GM13977 (cell line): ENCODE measurements at regions not wholly inside any gene's neighbourhood (a gene's known extent, or its start where the extent isn't known, plus 50 kb on each side); places are given as distances from the start of the nearest gene placed in this dataset.

ENCODE experiments used
- DNase-seq: peaks from one replicate; pipeline ENCODE4 v3.0.0; 2012; ENCODE audit warnings: low spot score
- in situ Hi-C: fragments of 300-500 bp; cut with MboI; formaldehyde crosslinking; loops from one replicate; pipeline ENCODE4 v1.12.0; 2022; ENCODE audit warnings: low sequenced_read_pairs, low pct_unique_long_range_greater_than_20kb, mixed read lengths, inconsistent platforms; ENCODE audit not compliant: unreplicated experiment
- TF ChIP-seq, protein P1 (sequence below): IDR thresholded peaks from 2 replicates; pipeline ENCODE4 v1.5.1; 2012; ENCODE audit warnings: mild to moderate bottlenecking, control low read depth; ENCODE audit not compliant: insufficient read depth; ENCODE audit errors: extremely low read depth, missing control alignments

DNA sequence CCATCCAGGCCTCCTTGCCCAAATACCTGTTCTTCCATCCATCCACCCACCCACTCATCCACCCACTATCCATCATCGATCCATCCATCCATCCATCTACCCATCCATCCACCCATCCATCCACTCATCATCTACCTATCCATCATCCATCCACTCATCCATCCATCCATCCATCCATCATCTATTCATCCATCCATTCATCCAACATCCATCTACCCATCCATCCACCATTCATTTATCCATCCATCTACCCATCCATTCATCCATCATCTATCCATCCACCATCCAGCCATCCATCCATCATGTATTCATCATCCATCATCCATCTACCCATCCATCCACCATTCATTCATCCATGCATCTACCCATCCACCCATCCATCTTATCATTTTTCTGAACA, 413.2 kb downstream of the CTTN start:
- in situ Hi-C loops: loop anchor here (25.0 kb wide), 1 partner anchor 601 kb away; no protein-coding TSS in a partner anchor
- TF ChIP-seq, protein P1, sequence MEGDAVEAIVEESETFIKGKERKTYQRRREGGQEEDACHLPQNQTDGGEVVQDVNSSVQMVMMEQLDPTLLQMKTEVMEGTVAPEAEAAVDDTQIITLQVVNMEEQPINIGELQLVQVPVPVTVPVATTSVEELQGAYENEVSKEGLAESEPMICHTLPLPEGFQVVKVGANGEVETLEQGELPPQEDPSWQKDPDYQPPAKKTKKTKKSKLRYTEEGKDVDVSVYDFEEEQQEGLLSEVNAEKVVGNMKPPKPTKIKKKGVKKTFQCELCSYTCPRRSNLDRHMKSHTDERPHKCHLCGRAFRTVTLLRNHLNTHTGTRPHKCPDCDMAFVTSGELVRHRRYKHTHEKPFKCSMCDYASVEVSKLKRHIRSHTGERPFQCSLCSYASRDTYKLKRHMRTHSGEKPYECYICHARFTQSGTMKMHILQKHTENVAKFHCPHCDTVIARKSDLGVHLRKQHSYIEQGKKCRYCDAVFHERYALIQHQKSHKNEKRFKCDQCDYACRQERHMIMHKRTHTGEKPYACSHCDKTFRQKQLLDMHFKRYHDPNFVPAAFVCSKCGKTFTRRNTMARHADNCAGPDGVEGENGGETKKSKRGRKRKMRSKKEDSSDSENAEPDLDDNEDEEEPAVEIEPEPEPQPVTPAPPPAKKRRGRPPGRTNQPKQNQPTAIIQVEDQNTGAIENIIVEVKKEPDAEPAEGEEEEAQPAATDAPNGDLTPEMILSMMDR: no peak
- DNase-seq: no peak

DNA sequence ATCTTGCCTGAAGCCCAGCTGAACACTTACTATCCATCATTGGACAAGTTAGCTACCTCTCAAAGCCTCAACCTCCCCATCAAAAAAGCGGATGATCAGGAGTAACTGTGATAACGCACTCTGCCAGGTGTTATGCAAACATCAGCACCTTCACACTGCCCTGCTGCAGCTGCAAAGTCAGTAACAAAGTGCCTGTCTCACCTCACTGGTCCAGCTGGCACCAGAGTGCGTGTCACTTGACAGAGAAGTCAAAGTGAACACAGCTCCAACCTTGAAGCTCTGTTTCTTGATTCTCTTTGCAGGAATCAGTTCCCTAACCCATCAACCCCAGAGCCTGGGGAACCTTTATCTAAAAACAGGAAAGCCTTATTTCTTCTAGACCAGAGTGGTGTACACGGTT, 413.6 kb downstream of the CTTN start:
- TF ChIP-seq, protein P1: no peak
- in situ Hi-C loops: loop anchor here (25.0 kb wide), 1 partner anchor 600 kb away; no protein-coding TSS in a partner anchor

DNA sequence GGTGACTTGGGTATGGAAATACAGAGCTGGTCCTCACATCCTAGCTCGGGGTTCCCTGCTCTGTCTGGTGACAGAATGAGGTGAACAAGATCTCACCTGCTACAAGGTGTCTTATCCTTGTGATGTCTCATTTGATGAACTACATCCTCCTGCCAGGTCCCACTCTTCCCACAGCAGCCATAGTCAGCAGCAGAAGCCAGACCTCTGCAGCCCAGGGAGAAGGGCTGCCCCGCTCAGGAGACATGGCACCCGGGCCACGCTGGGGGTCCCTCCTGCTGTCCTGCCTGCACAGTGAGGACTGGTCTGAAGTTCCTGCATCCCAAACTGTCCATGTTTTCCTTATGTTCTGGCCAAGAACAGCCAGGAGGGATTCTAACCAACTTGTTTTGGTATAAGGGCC, 414.1 kb downstream of the CTTN start:
- no peak for DNase-seq
- TF ChIP-seq, protein P1: no peak
- in situ Hi-C loops: loop anchor here (25.0 kb wide), 1 partner anchor 600 kb away; no protein-coding TSS in a partner anchor

More for the DNA sequence above, 413.6 kb downstream of the CTTN start:
- DNase-seq: no peak

DNA sequence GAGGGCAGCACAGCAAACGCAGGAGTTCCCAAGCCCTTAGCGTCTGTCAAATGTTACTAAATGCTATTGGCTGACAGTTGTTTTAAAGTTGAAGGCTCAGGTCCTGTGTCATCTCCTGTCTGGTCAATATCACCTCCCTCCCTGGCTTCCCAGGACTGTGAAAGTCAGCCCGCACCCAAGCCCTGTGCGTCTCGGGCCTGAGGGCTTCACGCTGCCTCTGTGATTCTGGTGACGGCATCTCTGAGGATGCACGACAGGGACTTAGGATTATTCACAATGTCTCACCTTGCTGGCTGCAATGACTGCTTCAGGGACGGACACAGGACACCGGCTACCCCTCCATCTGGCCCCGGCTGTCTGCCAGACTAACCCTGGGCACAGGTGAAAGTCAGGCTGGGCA, 415.3 kb downstream of the CTTN start:
- DNase-seq: no peak
- TF ChIP-seq, protein P1: no peak
- in situ Hi-C loops: loop anchor here (25.0 kb wide), 1 partner anchor 599 kb away; no protein-coding TSS in a partner anchor

DNA sequence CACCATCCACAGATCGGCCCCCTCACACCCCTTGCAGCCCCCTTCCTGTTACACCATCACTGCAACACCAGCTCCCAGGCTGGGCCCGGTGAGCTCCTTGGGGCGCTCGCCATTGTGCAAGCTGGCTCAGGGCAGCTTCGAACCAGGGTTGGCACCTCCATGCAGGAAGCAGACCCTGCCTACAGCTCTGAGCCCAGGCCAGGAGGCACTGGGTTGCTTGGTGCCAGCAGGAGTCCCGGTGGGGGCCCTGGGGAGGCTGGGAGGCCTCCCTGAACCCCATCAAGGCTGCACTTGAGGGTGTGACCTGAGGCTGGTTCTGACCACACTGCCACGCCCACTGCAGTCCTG, 417.1 kb downstream of the CTTN start:
- in situ Hi-C loops: loop anchor here (25.0 kb wide), 1 partner anchor 597 kb away; no protein-coding TSS in a partner anchor
- TF ChIP-seq, protein P1: no peak
- DNase-seq: no peak

DNA sequence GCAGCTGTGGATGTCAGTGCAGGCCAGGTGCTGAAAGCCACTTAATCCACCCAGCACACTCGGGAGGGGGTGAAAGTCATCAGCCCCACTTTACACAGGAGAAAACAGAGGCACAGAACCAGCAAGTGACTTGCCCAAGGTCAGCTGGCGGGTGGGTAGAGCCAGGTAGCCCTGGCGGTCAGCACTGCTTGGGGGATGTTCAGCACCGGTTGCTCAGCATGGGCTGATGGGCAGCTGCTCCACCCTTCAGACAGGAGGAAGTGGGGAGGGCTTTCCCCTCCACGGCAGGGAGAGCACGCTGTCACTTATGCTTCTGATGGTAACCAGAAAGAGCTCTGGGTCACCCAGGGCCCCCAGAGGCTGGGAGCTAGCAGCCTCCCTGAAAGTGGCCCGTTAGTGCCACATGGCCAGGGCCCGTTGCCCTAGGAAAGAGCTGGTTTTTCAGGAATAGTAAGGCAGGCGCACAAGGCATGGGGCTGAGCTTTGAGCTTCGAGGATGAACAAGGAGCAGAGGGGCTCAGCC, 417.9 kb downstream of the CTTN start:
- TF ChIP-seq, protein P1: no peak
- DNase-seq: no peak
- in situ Hi-C loops: loop anchor here (25.0 kb wide), 1 partner anchor 596 kb away; no protein-coding TSS in a partner anchor

DNA sequence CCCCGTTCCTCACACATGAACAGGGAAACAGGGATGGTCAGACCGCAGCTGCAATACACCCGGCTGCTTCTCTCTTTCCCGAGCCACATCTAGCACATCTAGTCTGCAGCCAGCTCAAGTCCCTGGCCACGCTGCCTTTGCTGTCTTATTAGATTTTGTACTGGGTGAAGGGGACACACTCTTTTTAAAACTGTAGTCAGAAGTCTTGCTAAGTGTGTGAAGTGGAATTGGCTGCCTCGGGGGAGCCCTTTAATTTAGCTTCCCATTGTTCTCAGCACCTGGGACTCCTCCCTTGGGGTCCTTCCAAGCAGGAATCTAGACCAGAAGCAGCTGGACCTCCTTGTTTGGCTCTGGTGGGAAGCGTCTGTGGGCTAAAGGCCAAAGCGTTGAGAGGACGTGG, 420.0 kb downstream of the CTTN start:
- no peak for DNase-seq
- in situ Hi-C loops: loop anchor here (25.0 kb wide), 1 partner anchor 594 kb away; no protein-coding TSS in a partner anchor
- TF ChIP-seq, protein P1: no peak
